HEK293 (cell line): ENCODE measurements at regions not wholly inside any gene's neighbourhood (a gene's known extent, or its start where the extent isn't known, plus 50 kb on each side); places are given as distances from the start of the nearest gene placed in this dataset.

ENCODE experiments used
- CTCF ChIA-PET: fragments of 350-600 bp; formaldehyde crosslinking; extraction: SDS; loops from one replicate; lab custom pipeline; 2021; ENCODE audit warnings: antibody characterized with exemption; lab: Yijun Ruan, JAX
- POLR2A ChIA-PET: fragments of 300-600 bp; formaldehyde crosslinking; extraction: SDS; loops from one replicate; lab custom pipeline; 2020; ENCODE audit warnings: antibody characterized with exemption, inconsistent platforms; lab: Yijun Ruan, JAX
- H3K27ac ChIP-seq: fragments of 200-500 bp; sonication (Bioruptor generic); 2 replicates; pipeline ENCODE4 v1.5.1; 2014; ENCODE audit warnings: low read depth, low read length, control low read depth, inconsistent platforms; ENCODE audit errors: extremely low read depth
- H3K36me3 ChIP-seq, 2 experiments: fragments of 200-500 bp in 1 of 2; sonication (Bioruptor generic) in 1 of 2; 1 replicate in 1 of 2; 2 replicates in 1 of 2; pipeline ENCODE4 v1.5.1; 2014 to 2017; ENCODE audit warnings: inconsistent platforms in 2 of 2, low read length in 2 of 2; ENCODE audit not compliant: control insufficient read depth in 2 of 2, insufficient read depth in 1 of 2
- H3K4me1 ChIP-seq: fragments of 200-500 bp; sonication (Bioruptor generic); 2 replicates; pipeline ENCODE4 v1.5.1; 2014; ENCODE audit warnings: mild to moderate bottlenecking, low read length, inconsistent platforms; ENCODE audit not compliant: control insufficient read depth, insufficient read depth
- H3K4me3 ChIP-seq: 2 replicates; pipeline ENCODE4 v1.5.1; 2011; ENCODE audit warnings: low read depth, mild to moderate bottlenecking, control low read depth, low read length, moderate library complexity
- H3K9me3 ChIP-seq: fragments of 200-500 bp; sonication (Bioruptor generic); 2 replicates; pipeline ENCODE4 v1.5.1; 2014; ENCODE audit warnings: low read depth, low read length, inconsistent platforms; ENCODE audit not compliant: control insufficient read depth, insufficient read depth
- GFI1B ChIP-seq: fragments of 450-650 bp; formaldehyde crosslinking; IDR thresholded peaks from 2 replicates; pipeline ENCODE4 v1.5.1; 2016; ENCODE audit warnings: missing biosample characterization, missing genetic modification characterization
- HOXD13 ChIP-seq: sonication (generic); formaldehyde crosslinking; IDR thresholded peaks from 2 replicates; pipeline ENCODE4 v1.8.0; 2022; ENCODE audit warnings: missing genetic modification reagents, borderline replicate concordance
- MYNN ChIP-seq: fragments of 450-650 bp; formaldehyde crosslinking; IDR thresholded peaks from 2 replicates; pipeline ENCODE4 v1.5.1; 2016; ENCODE audit warnings: missing biosample characterization, missing genetic modification characterization, borderline replicate concordance
- MZF1 ChIP-seq: fragments of 450-650 bp; formaldehyde crosslinking; IDR thresholded peaks from 2 replicates; pipeline ENCODE4 v1.5.1; 2017; ENCODE audit warnings: missing biosample characterization, missing genetic modification characterization, borderline replicate concordance
- WT1 ChIP-seq: fragments of 450-650 bp; formaldehyde crosslinking; IDR thresholded peaks from 2 replicates; pipeline ENCODE4 v1.5.1; 2016; ENCODE audit warnings: missing biosample characterization, missing genetic modification characterization
- YY2 ChIP-seq: fragments of 450-650 bp; formaldehyde crosslinking; IDR thresholded peaks from 2 replicates; pipeline ENCODE4 v1.5.1; 2016; ENCODE audit warnings: missing biosample characterization, missing genetic modification characterization
- ZBTB1 ChIP-seq: fragments of 450-650 bp; formaldehyde crosslinking; IDR thresholded peaks from 2 replicates; pipeline ENCODE4 v1.5.1; 2016; ENCODE audit warnings: missing biosample characterization, missing genetic modification characterization
- ZFHX2 ChIP-seq: fragments of 450-650 bp; formaldehyde crosslinking; conservative IDR thresholded peaks from 2 replicates; pipeline ENCODE4 v1.5.1; 2016; ENCODE audit warnings: missing biosample characterization, missing genetic modification characterization
- ZNF221 ChIP-seq: fragments of 450-650 bp; formaldehyde crosslinking; IDR thresholded peaks from 2 replicates; pipeline ENCODE4 v1.5.1; 2017; ENCODE audit warnings: missing biosample characterization, missing genetic modification characterization, borderline replicate concordance
- ZNF23 ChIP-seq: fragments of 450-650 bp; formaldehyde crosslinking; IDR thresholded peaks from 2 replicates; pipeline ENCODE4 v1.5.1; 2016; ENCODE audit warnings: missing biosample characterization, missing genetic modification characterization, borderline replicate concordance
- ZNF335 ChIP-seq: fragments of 450-650 bp; formaldehyde crosslinking; conservative IDR thresholded peaks from 2 replicates; pipeline ENCODE4 v1.5.1; 2016; ENCODE audit warnings: missing biosample characterization, missing genetic modification characterization
- ZNF423 ChIP-seq: fragments of 450-650 bp; formaldehyde crosslinking; IDR thresholded peaks from 2 replicates; pipeline ENCODE4 v1.5.1; 2016; ENCODE audit warnings: missing biosample characterization, missing genetic modification characterization
- ZNF514 ChIP-seq: fragments of 450-650 bp; formaldehyde crosslinking; IDR thresholded peaks from 2 replicates; pipeline ENCODE4 v1.5.1; 2016; ENCODE audit warnings: missing biosample characterization, missing genetic modification characterization
- ZNF561 ChIP-seq: fragments of 450-650 bp; IDR thresholded peaks from 2 replicates; pipeline ENCODE4 v1.5.1; 2018; ENCODE audit warnings: missing biosample characterization, missing genetic modification characterization, borderline replicate concordance
- ZNF571 ChIP-seq: fragments of 450-650 bp; formaldehyde crosslinking; IDR thresholded peaks from 2 replicates; pipeline ENCODE4 v1.5.0; 2017; ENCODE audit warnings: missing biosample characterization, missing genetic modification characterization
- ZNF585B ChIP-seq: fragments of 450-650 bp; formaldehyde crosslinking; IDR thresholded peaks from 2 replicates; pipeline ENCODE4 v1.5.1; 2016; ENCODE audit warnings: missing biosample characterization, missing genetic modification characterization
- ZNF621 ChIP-seq: fragments of 450-650 bp; formaldehyde crosslinking; IDR thresholded peaks from 2 replicates; pipeline ENCODE4 v1.5.1; 2017; ENCODE audit warnings: missing biosample characterization, missing genetic modification characterization
- ZNF629 ChIP-seq: fragments of 450-650 bp; formaldehyde crosslinking; IDR thresholded peaks from 2 replicates; pipeline ENCODE4 v1.5.1; 2017; ENCODE audit warnings: missing biosample characterization, missing genetic modification characterization
- ZNF664 ChIP-seq: fragments of 450-650 bp; formaldehyde crosslinking; IDR thresholded peaks from 2 replicates; pipeline ENCODE4 v1.5.1; 2016; ENCODE audit warnings: missing biosample characterization, missing genetic modification characterization
- ZNF701 ChIP-seq: fragments of 450-650 bp; formaldehyde crosslinking; IDR thresholded peaks from 2 replicates; pipeline ENCODE4 v1.5.1; 2016; ENCODE audit warnings: missing biosample characterization, missing genetic modification characterization
- ZSCAN16 ChIP-seq: fragments of 450-650 bp; formaldehyde crosslinking; IDR thresholded peaks from 2 replicates; pipeline ENCODE4 v1.5.1; 2016; ENCODE audit warnings: missing biosample characterization, missing genetic modification characterization
- TF ChIP-seq, protein P1 (sequence below): fragments of 450-650 bp; formaldehyde crosslinking; IDR thresholded peaks from 2 replicates; pipeline ENCODE4 v1.5.1; 2016; ENCODE audit warnings: missing biosample characterization, missing genetic modification characterization
- TF ChIP-seq, protein P2 (sequence below): fragments of 450-650 bp; formaldehyde crosslinking; IDR thresholded peaks from 2 replicates; pipeline ENCODE4 v1.5.1; 2016; ENCODE audit warnings: missing biosample characterization, missing genetic modification characterization
- TF ChIP-seq, protein P3 (sequence below): fragments of 450-650 bp; formaldehyde crosslinking; IDR thresholded peaks from 2 replicates; pipeline ENCODE4 v1.5.1; 2016; ENCODE audit warnings: missing biosample characterization, missing genetic modification characterization, low read depth
- TF ChIP-seq, protein P4 (sequence below): fragments of 450-650 bp; formaldehyde crosslinking; IDR thresholded peaks from 2 replicates; pipeline ENCODE4 v1.5.1; 2016; ENCODE audit warnings: missing biosample characterization, missing genetic modification characterization
- TF ChIP-seq, protein P5 (sequence below): fragments of 450-650 bp; formaldehyde crosslinking; IDR thresholded peaks from 2 replicates; pipeline ENCODE4 v1.5.1; 2016; ENCODE audit warnings: missing biosample characterization, missing genetic modification characterization

DNA sequence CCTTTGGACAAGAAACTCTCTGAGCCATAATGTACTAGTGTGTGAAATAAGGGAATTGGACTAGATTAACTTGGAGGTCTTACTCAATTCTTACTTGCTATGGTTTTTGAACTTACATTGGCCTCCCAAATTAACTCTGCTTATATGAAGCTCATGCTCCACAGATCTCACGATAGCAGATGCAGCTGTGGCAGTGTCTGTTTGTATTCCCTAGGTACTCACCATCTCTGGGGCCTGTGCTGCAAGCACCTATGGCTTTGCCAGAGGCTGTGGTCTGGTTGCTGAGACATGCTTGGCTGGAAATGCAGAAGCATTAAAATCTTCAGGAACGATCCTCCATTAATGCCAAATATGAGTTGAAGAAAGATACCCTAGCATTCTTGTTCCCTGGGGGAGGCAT lies 112.8 kb downstream of the MSL3 start:
- Histone ChIP-seq H3K4me3 (no peak overlapping the region), H3K27ac (no peak overlapping the region), H3K9me3 (no peaks in the 10 kb centered on the region), H3K4me1 (no peaks in the 10 kb centered on the region), H3K36me3 (no peaks in the 10 kb centered on the region)
- TF ChIP-seq YY2 (tag by site-specific recombination) (no peak), MYNN (tag by site-specific recombination) (no peak), ZNF561 (tag by site-specific recombination) (no peak), ZFHX2 (tag by site-specific recombination) (no peak), ZNF571 (tag by site-specific recombination) (no peak), ZNF335 (tag by site-specific recombination) (no peak), ZSCAN16 (tag by site-specific recombination) (no peak), ZNF23 (tag by site-specific recombination) (no peak), ZNF664 (tag by site-specific recombination) (no peak), ZBTB1 (tag by site-specific recombination) (no peak), MZF1 (no peak), ZNF701 (tag by site-specific recombination) (no peak), ZNF585B (no peak), WT1 (tag by site-specific recombination) (no peak), ZNF621 (tag by site-specific recombination) (no peak)
- TF ChIP-seq, protein P1, sequence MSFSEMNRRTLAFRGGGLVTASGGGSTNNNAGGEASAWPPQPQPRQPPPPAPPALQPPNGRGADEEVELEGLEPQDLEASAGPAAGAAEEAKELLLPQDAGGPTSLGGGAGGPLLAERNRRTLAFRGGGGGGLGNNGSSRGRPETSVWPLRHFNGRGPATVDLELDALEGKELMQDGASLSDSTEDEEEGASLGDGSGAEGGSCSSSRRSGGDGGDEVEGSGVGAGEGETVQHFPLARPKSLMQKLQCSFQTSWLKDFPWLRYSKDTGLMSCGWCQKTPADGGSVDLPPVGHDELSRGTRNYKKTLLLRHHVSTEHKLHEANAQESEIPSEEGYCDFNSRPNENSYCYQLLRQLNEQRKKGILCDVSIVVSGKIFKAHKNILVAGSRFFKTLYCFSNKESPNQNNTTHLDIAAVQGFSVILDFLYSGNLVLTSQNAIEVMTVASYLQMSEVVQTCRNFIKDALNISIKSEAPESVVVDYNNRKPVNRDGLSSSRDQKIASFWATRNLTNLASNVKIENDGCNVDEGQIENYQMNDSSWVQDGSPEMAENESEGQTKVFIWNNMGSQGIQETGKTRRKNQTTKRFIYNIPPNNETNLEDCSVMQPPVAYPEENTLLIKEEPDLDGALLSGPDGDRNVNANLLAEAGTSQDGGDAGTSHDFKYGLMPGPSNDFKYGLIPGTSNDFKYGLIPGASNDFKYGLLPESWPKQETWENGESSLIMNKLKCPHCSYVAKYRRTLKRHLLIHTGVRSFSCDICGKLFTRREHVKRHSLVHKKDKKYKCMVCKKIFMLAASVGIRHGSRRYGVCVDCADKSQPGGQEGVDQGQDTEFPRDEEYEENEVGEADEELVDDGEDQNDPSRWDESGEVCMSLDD (tag by site-specific recombination) = no peak
- TF ChIP-seq, protein P2, sequence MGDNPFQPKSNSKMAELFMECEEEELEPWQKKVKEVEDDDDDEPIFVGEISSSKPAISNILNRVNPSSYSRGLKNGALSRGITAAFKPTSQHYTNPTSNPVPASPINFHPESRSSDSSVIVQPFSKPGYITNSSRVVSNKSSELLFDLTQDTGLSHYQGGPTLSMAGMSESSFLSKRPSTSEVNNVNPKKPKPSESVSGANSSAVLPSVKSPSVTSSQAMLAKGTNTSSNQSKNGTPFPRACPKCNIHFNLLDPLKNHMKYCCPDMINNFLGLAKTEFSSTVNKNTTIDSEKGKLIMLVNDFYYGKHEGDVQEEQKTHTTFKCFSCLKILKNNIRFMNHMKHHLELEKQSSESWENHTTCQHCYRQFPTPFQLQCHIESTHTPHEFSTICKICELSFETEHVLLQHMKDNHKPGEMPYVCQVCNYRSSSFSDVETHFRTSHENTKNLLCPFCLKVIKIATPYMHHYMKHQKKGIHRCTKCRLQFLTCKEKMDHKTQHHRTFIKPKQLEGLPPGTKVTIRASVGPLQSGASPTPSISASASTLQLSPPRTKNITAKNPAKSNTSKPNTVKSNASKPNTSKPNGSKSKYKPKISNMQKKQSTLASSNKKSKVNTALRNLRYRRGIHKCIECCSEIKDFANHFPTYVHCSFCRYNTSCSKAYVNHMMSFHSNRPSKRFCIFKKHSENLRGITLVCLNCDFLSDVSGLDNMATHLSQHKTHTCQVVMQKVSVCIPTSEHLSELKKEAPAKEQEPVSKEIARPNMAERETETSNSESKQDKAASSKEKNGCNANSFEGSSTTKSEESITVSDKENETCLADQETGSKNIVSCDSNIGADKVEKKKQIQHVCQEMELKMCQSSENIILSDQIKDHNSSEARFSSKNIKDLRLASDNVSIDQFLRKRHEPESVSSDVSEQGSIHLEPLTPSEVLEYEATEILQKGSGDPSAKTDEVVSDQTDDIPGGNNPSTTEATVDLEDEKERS (tag by site-specific recombination) = no peak
- TF ChIP-seq, protein P3, sequence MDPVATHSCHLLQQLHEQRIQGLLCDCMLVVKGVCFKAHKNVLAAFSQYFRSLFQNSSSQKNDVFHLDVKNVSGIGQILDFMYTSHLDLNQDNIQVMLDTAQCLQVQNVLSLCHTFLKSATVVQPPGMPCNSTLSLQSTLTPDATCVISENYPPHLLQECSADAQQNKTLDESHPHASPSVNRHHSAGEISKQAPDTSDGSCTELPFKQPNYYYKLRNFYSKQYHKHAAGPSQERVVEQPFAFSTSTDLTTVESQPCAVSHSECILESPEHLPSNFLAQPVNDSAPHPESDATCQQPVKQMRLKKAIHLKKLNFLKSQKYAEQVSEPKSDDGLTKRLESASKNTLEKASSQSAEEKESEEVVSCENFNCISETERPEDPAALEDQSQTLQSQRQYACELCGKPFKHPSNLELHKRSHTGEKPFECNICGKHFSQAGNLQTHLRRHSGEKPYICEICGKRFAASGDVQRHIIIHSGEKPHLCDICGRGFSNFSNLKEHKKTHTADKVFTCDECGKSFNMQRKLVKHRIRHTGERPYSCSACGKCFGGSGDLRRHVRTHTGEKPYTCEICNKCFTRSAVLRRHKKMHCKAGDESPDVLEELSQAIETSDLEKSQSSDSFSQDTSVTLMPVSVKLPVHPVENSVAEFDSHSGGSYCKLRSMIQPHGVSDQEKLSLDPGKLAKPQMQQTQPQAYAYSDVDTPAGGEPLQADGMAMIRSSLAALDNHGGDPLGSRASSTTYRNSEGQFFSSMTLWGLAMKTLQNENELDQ (tag by site-specific recombination) = no peak
- POLR2A ChIA-PET = no interaction called here
- CTCF ChIA-PET = no interaction called here

DNA sequence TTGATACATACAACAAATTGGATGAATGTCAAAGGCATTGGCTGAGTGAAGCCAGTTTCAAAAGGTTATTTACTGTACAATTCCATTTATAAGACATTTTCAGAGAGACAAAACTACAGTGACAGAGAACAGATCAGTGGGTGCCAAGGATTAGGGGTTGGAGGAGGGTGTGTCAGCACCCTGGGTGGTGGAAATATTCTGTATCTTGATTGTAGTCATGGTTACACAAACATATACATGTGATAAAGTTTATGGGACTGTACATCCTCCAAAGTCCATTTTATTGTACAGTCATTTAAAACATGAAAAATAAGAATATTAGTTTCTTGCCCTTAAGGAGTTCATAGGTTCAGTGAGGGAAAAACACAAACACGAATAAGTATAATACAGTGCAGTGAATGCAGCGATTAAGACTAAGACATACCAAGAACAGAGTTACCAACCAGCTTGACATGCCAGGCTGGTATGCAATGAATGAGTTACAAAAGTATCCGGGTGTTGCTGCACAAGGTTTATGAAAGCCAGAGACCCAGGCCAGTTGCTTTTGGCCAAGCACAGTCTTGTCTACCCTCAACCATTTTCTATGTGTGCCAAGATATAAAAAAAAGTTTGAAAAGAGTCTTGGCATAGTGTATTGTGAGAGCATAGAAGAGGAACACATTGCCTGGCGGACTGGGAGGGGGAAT lies 123.6 kb downstream of the MSL3 start:
- POLR2A ChIA-PET = no interaction called here
- no peaks in the 10 kb centered on the region for H3K4me1 ChIP-seq
- CTCF ChIA-PET = no interaction called here
- H3K4me3 ChIP-seq = no peak overlapping the region
- no peaks in the 10 kb centered on the region for H3K9me3 ChIP-seq
- no peaks in the 10 kb centered on the region for H3K36me3 ChIP-seq
- no peak overlapping the region for H3K27ac ChIP-seq
- TF ChIP-seq, protein P4, sequence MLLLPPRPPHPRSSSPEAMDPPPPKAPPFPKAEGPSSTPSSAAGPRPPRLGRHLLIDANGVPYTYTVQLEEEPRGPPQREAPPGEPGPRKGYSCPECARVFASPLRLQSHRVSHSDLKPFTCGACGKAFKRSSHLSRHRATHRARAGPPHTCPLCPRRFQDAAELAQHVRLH (tag by site-specific recombination) = no peak
- TF ChIP-seq, protein P5, sequence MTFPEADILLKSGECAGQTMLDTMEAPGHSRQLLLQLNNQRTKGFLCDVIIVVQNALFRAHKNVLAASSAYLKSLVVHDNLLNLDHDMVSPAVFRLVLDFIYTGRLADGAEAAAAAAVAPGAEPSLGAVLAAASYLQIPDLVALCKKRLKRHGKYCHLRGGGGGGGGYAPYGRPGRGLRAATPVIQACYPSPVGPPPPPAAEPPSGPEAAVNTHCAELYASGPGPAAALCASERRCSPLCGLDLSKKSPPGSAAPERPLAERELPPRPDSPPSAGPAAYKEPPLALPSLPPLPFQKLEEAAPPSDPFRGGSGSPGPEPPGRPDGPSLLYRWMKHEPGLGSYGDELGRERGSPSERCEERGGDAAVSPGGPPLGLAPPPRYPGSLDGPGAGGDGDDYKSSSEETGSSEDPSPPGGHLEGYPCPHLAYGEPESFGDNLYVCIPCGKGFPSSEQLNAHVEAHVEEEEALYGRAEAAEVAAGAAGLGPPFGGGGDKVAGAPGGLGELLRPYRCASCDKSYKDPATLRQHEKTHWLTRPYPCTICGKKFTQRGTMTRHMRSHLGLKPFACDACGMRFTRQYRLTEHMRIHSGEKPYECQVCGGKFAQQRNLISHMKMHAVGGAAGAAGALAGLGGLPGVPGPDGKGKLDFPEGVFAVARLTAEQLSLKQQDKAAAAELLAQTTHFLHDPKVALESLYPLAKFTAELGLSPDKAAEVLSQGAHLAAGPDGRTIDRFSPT (tag by site-specific recombination) = no peak
- TF ChIP-seq ZNF221 (no peak), GFI1B (tag by site-specific recombination) (no peak), ZNF629 (tag by site-specific recombination) (no peak), ZNF514 (tag by site-specific recombination) (no peak), ZNF423 (tag by site-specific recombination) (no peak), HOXD13 (CRISPR knock-in tag) (no peak), YY2 (tag by site-specific recombination) (no peak)
